ENCODE measurements at regions not wholly inside any gene's neighbourhood (a gene's known extent, or its start where the extent isn't known, plus 50 kb on each side); places are given as distances from the start of the nearest gene placed in this dataset.

DNA sequence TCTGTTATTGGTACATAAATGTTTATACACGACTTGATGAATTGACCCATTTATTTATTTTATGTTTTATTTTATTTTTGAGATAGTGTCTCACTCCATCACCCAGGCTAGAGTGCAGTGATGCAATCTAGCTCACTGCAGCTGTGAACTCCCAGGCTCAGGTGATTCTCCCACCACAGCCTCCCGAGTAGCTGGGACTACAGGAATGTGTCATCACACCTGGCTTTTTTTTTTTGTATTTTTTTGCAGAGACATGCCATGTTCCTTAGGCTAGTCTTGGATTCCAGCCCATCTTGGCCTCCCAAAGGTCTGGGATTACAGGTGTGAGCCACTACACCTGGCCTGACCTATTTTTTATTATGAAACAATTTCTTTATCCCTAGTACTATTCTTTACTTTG lies 355.0 kb upstream of the PRICKLE1 start:
- Histone ChIP-seq H3K36me3 (no peaks in the 10 kb centered on the region), H3K27me3 (no peaks in the 10 kb centered on the region), H3K27ac (no peak overlapping the region), H3K4me1 (no peaks in the 10 kb centered on the region), H3K9me3 (peaks cover 8% of the 10 kb centered on the region), H3K4me3 (no peak overlapping the region)
- DNase-seq (ENCODE audit: extremely low spot score in 2 of 2) = no peak
- no peak for TF ChIP-seq POLR2A (IDR thresholded peaks at IDR 0.05)
- no peak for TF ChIP-seq POLR2AphosphoS5 (IDR thresholded peaks at IDR 0.05; ENCODE audit: insufficient read depth in 1 of 2, low read depth in 1 of 2)
- TF ChIP-seq, protein P1, sequence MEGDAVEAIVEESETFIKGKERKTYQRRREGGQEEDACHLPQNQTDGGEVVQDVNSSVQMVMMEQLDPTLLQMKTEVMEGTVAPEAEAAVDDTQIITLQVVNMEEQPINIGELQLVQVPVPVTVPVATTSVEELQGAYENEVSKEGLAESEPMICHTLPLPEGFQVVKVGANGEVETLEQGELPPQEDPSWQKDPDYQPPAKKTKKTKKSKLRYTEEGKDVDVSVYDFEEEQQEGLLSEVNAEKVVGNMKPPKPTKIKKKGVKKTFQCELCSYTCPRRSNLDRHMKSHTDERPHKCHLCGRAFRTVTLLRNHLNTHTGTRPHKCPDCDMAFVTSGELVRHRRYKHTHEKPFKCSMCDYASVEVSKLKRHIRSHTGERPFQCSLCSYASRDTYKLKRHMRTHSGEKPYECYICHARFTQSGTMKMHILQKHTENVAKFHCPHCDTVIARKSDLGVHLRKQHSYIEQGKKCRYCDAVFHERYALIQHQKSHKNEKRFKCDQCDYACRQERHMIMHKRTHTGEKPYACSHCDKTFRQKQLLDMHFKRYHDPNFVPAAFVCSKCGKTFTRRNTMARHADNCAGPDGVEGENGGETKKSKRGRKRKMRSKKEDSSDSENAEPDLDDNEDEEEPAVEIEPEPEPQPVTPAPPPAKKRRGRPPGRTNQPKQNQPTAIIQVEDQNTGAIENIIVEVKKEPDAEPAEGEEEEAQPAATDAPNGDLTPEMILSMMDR (IDR thresholded peaks at IDR 0.05) = no peak
- intact Hi-C loops (cut with DNase I) = no loop called here

DNA sequence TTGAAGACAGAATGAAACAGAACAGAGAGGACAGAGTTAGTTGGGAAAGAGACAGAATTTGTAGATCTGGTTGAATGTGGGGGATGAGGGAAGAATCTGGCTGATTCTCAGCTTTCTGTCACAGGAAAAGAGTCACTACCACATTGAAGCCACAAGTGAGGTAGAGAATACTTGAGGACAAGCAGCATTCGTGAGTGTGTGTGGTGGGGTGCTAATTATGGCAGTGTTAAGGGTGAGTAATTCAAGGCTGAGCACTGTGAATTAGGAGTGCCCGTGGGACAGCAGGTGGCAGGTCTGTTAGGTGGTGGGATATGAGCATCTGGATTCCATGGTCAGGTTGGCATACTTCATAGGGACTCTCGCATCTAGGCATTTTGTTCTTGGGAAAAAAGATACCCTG lies 347.4 kb upstream of the PRICKLE1 start:
- no peaks in the 10 kb centered on the region for H3K27me3 ChIP-seq
- H3K36me3 ChIP-seq = no peaks in the 10 kb centered on the region
- peaks cover 8% of the 10 kb centered on the region for H3K9me3 ChIP-seq
- no peak for DNase-seq (ENCODE audit: extremely low spot score in 2 of 2)
- peaks cover 31% of the 10 kb centered on the region for H3K4me1 ChIP-seq
- TF ChIP-seq POLR2AphosphoS5 (IDR thresholded peaks at IDR 0.05; ENCODE audit: insufficient read depth in 1 of 2, low read depth in 1 of 2) = no peak
- TF ChIP-seq, protein P1 (IDR thresholded peaks at IDR 0.05) = no peak
- TF ChIP-seq POLR2A (IDR thresholded peaks at IDR 0.05) = no peak
- H3K27ac ChIP-seq = no peak overlapping the region
- no peak overlapping the region for H3K4me3 ChIP-seq
- intact Hi-C loops (cut with DNase I) = no loop called here

DNA sequence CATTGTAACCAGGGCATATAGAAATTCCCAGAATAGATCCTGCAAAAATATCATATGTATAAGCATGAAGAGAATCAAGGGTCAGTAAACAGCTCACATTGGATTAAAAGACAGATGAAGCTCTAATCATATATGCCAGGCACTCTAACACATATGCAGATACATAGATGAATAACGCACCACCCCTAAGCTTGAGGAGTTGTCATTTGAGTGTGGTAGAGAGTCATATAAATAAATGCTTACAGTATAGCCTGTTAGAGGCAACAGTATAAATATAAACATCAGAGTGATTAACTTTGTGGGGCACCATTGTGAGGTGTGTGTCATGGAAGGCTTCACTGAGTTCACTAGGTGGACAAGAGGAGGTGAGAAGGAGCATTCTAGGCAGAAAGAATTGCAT lies 346.7 kb upstream of the PRICKLE1 start:
- H3K27me3 ChIP-seq = no peaks in the 10 kb centered on the region
- H3K9me3 ChIP-seq = peaks cover 3% of the 10 kb centered on the region
- TF ChIP-seq POLR2AphosphoS5 (IDR thresholded peaks at IDR 0.05; ENCODE audit: insufficient read depth in 1 of 2, low read depth in 1 of 2) (no peak), POLR2A (IDR thresholded peaks at IDR 0.05) (no peak)
- TF ChIP-seq, protein P1 (IDR thresholded peaks at IDR 0.05) = no peak
- intact Hi-C loops (cut with DNase I) = no loop called here
- H3K36me3 ChIP-seq = no peaks in the 10 kb centered on the region
- DNase-seq (ENCODE audit: extremely low spot score in 2 of 2) = no peak
- H3K4me3 ChIP-seq = no peak overlapping the region
- no peak overlapping the region for H3K27ac ChIP-seq
- peaks cover 31% of the 10 kb centered on the region for H3K4me1 ChIP-seq

DNA sequence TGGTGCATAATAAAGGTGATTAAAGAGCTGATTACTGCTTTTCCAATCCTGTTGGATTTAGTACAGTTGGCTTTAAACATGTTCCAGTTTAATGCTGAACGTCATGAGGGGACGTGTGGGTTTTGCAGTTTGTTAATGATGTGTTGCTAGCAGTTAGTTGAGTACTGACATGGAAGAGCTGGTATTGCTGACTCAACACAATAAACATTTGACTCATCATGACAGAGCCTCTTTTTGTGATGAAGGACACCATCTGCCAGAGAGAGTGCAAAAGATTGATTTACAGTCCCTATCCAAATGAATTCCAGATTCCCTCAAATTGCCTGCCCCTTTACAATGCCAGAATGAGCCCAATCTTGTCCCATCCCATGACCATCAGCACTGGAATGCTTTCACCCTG lies 346.2 kb upstream of the PRICKLE1 start:
- H3K9me3 ChIP-seq = no peaks in the 10 kb centered on the region
- no peak overlapping the region for H3K4me3 ChIP-seq
- peaks cover 31% of the 10 kb centered on the region for H3K4me1 ChIP-seq
- H3K36me3 ChIP-seq = no peaks in the 10 kb centered on the region
- no peak overlapping the region for H3K27ac ChIP-seq
- TF ChIP-seq, protein P1 (IDR thresholded peaks at IDR 0.05) = no peak
- TF ChIP-seq POLR2A (IDR thresholded peaks at IDR 0.05) = no peak
- no peak for TF ChIP-seq POLR2AphosphoS5 (IDR thresholded peaks at IDR 0.05; ENCODE audit: insufficient read depth in 1 of 2, low read depth in 1 of 2)
- H3K27me3 ChIP-seq = no peaks in the 10 kb centered on the region
- no peak for DNase-seq (ENCODE audit: extremely low spot score in 2 of 2)
- intact Hi-C loops (cut with DNase I) = no loop called here

DNA sequence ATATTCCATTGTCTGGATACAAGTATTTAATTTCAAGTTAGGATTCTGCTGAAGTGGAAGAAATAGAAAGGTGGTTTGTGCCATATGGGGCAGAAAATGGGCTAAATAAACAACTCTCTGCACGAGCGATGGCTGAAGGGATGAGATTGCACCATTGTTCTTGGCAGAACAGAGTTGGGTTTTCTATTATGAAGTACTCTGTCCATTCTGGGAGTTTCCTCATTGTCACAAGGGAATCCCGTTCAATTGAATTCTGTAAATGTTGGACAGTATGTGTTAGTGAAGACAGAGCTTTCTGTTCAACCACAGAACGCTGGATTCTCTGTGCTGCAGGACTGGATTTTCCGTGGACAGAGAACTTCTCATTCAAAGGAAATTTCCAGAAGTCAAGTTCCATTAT lies 345.5 kb upstream of the PRICKLE1 start:
- no peaks in the 10 kb centered on the region for H3K36me3 ChIP-seq
- H3K27me3 ChIP-seq = no peaks in the 10 kb centered on the region
- TF ChIP-seq, protein P1 (IDR thresholded peaks at IDR 0.05) = no peak
- no peak for TF ChIP-seq POLR2AphosphoS5 (IDR thresholded peaks at IDR 0.05; ENCODE audit: insufficient read depth in 1 of 2, low read depth in 1 of 2)
- no peak for TF ChIP-seq POLR2A (IDR thresholded peaks at IDR 0.05)
- H3K4me3 ChIP-seq = no peak overlapping the region
- H3K27ac ChIP-seq = no peak overlapping the region
- peaks cover 31% of the 10 kb centered on the region for H3K4me1 ChIP-seq
- intact Hi-C loops (cut with DNase I) = no loop called here
- H3K9me3 ChIP-seq = no peaks in the 10 kb centered on the region
- no peak for DNase-seq (ENCODE audit: extremely low spot score in 2 of 2)

Data from vagina (tissue), 2 donors.